ENCODE measurements at regions not wholly inside any gene's neighbourhood (a gene's known extent, or its start where the extent isn't known, plus 50 kb on each side); places are given as distances from the start of the nearest gene placed in this dataset.

GRCh38 chr4:11011249-11011648 lies 326.7 kb upstream of the CLNK start:
- no peak for TF ChIP-seq CTCF (conservative IDR thresholded peaks at IDR 0.05; ENCODE audit: low read depth, low read length)
- TF ChIP-seq EZH2 (IDR thresholded peaks at IDR 0.05; ENCODE audit: borderline replicate concordance, low read depth, low read length, poor library complexity, severe bottlenecking), result no peak

Measured in A673 (cell line).